HG03159 (cell line): ENCODE measurements at regions not wholly inside any gene's neighbourhood (a gene's known extent, or its start where the extent isn't known, plus 50 kb on each side); places are given as distances from the start of the nearest gene placed in this dataset.

Source experiments
- ATAC-seq: cut with Tn5 transposase; IDR thresholded peaks from one replicate; pipeline ENCODE4 v1.9.1; 2021; ENCODE audit warnings: mild to moderate bottlenecking, moderate library complexity; ENCODE audit not compliant: unreplicated experiment

DNA sequence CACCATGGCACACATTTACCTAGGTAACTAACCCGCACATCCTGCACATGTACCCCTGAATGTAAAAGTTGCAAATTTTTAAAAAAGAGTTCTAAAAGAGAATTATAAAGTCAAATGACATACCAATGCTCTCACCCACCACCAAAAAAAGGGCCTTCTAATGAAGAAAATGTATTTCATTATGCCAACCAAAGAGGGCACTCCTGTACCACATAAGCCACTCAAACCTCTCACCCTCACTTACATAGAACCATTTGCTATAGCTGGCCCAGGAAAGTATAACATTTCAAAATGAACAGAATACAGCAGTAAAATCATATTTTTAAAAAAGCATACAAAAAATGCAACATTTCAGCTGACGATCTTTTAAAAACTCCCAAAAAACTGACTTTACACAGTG lies 241.5 kb upstream of the PKDCC start:
- no peak for ATAC-seq

- ATAC-seq: no peak
Measured at GRCh38 chr2:41821167-41821566, 226.7 kb upstream of the PKDCC start.

GRCh38 chr2:41826921-41827320 lies 220.9 kb upstream of the PKDCC start:
- no peak for ATAC-seq

DNA sequence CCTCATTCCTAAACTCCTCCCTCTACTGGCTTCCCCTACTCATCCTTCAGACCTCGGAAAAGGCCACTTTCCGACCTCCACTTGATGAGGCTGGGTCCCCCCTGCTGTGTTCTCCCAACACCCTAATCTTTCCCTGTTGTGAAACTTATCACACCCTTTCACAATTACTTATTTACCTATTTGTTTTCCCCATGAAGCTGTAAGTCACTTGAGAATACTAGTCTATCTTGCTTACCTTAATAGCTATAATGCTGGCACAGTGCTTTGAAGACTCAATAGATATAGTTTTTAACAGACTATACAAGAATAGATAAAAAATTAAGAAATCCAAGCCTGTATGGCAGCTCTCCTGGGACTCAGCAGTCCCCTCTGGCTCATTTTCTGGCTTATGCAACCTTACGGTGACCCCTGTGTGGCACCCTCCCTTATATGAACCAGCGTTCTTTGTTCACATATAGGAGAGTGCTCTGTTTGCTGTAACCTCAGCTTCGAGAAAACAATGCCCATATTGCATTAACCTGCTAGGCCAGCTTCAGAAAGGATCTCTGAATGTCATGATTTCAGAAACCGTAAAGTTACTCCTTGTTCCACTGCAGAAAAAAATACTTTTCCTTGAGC lies 220.4 kb upstream of the PKDCC start:
- ATAC-seq: no peak

DNA sequence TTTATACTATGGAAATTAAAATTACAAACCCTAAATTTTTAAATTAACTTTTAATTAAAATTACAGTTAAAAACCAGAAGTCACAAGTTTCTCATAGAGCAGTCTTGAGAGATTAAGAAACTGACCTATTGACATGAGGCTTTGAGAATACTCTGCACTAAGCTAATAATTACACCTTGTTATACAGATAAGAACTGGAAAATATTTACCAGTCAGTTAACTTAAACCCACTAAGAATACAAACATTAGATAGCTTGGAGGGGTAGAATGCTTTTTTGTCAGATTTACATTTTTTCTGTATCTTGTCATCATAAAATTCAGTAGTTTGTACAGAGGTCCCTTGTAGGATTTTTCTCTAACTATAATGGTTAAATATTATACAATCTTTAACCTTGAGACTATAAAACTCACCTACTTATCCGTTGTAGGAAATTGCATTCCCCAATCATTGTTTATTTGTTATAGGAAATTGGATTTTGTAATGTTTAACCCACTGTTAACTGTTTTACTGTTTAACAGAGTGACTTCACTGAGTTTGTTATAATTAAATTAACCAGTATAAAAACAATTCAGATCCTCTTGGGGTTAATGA lies 219.7 kb upstream of the PKDCC start:
- ATAC-seq: no peak

- no peak for ATAC-seq
Measured at GRCh38 chr2:41829052-41829451, 218.8 kb upstream of the PKDCC start.

DNA sequence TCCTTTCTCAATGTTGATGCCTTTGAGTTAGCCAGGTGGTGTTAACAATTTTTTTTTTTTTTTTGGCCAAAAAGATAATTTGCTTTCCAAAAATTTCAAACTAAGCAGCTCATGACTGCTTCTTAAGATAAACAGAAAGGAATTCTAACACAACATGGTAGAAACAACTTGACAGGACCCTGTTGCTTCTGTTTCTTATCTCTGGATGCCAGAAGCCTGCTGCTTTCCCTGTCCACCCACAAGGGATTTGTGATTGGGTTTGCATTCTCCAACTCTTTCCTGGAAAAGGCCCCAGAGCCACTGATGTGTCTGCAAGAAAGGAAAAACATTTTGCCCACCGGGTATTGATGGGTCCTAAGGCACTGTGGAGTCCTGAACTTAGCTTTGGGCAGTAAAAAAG lies 217.2 kb upstream of the PKDCC start:
- ATAC-seq: no peak

DNA sequence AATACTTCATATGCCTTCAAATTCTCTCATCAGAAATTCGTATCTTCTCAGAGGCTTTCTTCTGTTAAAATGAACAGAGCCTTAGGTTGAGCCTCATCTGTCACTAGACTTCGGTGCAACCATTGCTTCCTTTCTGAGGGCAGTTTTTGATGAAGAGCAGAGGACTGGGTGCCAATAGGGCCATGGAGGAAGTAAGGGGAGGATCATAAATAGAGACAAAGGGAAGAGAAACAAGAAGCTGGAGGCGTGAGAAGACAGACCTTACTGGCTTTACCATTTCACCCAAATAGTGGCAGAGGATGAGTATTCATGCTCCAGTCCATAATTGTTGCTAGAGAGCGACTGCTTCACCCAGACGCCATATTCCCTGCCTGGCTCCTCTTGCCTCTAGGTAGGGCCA lies 215.6 kb upstream of the PKDCC start:
- ATAC-seq: no peak

DNA sequence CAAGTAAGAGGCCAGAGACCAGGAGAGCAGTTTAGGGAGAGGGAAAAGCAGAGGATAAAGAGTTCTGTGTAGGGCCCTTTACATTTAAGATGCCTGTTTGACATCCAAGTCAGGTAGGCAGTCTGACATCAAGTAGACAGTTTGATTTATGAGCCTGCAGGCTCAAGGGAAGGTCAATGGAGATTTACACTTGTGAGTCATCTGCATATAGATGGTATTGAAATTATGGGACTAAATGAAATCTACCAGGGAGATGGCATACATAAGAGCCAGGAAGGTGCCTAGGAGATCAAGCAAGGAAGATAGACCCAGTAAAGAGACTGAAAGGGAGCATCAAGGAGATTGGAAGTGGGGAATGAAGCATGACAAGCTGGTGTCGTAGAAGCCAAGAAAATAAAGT lies 212.4 kb upstream of the PKDCC start:
- ATAC-seq: no peak

- no peak for ATAC-seq
Measured at GRCh38 chr2:41836948-41837347, 210.9 kb upstream of the PKDCC start.

DNA sequence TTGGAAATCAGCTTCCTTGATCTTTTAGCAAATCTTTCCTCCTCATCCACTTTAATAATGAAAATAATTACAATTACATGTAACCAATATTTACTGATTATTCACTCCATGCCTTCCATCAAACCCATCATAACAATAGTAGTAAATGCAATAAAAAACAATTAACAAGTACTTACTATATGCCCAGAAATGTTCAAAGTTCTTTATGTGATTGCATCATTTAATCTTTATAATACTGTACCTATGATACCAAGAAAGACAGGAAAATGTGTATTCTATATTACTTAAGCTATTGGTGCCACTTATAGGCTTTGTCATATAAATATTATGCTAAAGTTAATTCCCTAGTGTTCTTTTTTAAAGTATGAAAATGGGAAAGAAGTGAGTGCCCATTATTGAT lies 210.2 kb upstream of the PKDCC start:
- ATAC-seq: no peak

DNA sequence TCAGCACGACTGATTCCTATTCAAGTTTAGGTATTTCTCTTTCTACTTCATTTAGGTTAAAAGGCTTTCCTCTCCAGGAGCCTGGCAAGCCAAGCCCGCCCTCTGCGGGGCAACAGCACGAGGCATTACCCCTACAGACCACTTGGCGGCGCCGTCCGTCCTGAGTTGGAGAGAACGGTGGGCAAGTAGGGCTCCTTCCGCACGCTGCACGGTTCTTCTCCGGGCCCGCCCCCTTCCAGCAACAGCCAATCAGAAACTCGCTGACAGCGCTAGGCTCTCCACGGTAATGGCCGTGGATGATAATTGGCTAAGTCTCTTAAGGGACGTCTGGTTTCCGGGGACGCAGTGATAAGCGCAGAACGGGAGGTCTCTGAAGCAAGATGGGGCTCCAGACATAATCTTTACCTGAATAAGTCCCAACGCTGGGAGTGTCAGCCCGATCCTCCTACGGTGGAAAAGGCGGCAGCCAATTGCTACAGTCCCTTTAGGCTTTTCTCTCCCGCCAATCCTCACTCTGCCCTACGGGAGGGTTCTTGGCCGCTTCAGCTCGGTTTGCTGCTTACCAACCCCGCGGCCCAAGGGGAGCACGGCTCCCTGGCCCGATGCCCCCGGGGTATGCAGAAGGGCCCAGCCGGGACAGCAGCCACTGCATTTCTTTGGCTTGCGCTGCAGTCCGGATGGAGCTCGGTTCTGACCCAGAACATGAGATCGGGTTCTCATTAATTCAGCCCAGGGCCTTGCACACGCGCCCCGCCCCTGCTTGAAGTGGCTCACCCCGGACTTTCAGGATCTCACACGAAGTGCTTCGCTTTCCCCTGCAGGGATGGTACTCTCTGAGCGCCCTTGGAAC lies 206.9 kb upstream of the PKDCC start:
- ATAC-seq: peak; percentile 100

- no peak for ATAC-seq
Measured at GRCh38 chr2:41846962-41847361, 200.9 kb upstream of the PKDCC start.

DNA sequence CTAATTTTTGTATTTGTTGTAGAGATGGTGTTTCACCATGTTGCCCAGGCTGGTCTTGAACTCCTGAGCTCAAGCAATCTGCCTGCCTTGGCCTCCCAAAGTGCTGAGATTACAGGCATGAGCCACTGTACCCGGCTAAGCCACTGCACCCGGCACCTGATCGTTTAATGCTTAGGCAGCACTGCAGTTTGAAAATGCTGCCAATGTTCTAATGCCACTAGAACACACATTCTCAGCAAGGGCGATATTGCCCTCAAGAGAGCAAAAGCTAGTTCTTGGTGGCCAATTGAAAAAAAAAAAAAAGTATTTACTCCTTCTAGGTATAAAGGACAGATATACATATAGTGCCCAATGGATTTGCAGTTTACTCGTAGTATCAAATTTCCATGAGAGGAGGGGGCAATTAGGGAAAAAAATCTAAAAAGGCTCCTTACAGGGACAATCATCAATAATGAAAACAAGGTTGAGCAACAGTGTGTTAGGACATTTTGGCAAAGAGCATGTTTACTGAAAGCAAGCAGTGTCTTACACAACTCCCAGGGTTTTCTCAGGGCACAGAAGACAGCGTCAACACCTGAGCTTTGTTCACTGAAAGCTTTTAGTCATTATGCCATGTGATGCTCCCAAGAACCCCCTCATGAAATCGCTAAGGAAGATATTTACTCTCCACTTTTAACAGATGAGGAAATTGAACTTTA lies 199.9 kb upstream of the PKDCC start:
- ATAC-seq: no peak

DNA sequence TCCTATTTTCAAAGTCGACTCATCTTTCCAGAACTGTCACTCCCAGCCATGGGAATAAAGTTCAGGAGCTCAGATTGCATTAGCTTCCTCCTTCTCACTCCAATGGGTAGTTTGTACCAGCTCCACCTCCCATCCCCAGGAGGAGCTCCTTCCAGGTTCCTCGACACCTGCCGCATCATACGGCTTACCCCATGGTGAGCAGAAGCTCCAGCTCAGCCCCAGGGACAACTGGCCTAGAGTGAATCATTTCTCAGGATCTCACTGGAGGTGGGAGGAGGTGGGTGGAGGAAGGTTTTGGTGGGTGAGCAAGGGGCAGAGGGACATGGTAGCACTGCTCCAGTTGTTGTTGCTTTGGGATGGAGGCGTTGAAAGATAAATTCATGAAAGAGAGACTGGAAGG lies 196.3 kb upstream of the PKDCC start:
- ATAC-seq: no peak

GRCh38 chr2:41853427-41854191 lies 194.2 kb upstream of the PKDCC start:
- no peak for ATAC-seq

GRCh38 chr2:41854227-41854626 lies 193.6 kb upstream of the PKDCC start:
- no peak for ATAC-seq

DNA sequence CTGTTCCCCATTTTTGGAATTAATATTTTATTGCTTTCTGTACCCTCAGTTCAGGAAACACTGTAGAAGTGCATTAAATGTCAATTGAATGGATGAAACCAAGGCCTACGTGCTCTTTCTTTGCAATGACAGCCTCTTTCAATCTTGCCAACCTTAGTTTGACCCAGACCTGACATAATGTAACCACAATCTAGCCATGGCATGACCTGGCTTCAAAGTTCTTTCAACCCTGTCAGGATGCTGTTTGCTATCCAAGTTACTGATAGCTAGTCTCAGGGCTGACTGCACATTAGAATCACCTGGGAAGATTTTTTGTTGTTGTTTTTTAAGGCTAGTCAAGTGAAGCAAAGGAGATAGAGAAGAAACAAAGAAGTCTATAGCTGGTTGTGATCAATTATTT lies 190.9 kb upstream of the PKDCC start:
- ATAC-seq: no peak

DNA sequence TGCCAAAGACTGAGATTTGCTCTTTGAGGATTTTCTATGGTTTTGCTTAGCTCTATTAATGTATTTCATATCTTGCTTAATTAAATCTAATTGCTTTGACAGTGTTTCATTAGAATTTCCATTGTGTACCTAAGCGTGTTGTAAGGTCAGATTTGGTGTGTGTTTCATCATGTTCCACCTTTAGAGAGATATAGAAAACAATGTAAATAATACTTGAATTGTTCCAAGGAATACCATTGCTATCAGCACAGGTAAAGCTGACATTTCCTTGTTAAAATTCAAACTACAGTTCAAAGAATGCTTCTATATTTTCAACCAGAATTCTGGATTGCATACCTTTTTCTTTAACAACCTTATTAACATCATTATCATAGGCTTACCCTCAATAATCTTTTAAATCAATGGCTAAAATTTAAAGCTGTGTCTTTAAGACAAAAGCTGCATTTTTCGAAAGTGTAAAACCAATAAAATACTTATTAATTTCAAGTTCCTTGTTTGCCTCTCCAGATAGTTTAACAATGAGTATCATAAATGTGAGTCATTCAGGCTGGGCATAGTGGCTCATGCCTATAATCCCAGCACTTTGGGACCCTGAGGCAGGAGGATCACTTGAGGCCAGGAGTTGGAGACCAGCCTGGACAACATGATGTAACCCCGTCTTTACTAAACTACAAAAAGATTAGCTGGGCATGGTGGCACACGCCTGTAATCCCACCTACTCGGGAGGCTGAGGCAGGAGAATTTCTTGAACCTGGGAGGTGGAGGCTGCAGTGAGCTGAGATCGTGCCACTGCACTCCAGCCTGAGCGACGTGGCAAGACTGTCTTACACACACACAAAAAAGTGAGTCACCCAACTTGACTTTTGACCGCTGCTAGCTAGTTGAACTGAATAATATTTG lies 188.0 kb upstream of the PKDCC start:
- ATAC-seq: no peak

GRCh38 chr2:41863062-41863461 lies 184.8 kb upstream of the PKDCC start:
- no peak for ATAC-seq
